ENCODE measurements at regions not wholly inside any gene's neighbourhood (a gene's known extent, or its start where the extent isn't known, plus 50 kb on each side); places are given as distances from the start of the nearest gene placed in this dataset.

DNA sequence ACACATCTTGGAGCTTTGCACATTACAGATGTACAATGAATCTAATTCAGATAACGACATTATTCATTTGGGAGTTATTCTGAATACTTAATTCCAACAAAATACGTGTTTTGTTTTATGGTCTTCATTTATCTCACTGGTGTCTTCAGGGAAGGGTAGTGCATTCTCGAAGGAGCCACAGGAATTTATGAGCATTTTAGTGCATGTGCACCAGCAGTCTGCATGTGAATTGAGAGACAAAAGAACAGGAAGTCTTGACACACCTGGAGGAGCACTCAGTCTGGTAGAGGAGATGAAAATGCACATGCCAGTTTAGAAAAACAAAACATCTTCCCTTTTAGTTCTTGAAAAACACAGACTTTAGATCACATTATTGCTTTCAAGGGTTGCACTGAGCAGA is 228.7 kb downstream of the LRATD1 start:
- in situ Hi-C loops (cut with MboI; ENCODE audit: low sequenced_read_pairs, unreplicated experiment) = no loop called here
- DNase-seq (ENCODE audit: low spot score) = no peak
- TF ChIP-seq, protein P1, sequence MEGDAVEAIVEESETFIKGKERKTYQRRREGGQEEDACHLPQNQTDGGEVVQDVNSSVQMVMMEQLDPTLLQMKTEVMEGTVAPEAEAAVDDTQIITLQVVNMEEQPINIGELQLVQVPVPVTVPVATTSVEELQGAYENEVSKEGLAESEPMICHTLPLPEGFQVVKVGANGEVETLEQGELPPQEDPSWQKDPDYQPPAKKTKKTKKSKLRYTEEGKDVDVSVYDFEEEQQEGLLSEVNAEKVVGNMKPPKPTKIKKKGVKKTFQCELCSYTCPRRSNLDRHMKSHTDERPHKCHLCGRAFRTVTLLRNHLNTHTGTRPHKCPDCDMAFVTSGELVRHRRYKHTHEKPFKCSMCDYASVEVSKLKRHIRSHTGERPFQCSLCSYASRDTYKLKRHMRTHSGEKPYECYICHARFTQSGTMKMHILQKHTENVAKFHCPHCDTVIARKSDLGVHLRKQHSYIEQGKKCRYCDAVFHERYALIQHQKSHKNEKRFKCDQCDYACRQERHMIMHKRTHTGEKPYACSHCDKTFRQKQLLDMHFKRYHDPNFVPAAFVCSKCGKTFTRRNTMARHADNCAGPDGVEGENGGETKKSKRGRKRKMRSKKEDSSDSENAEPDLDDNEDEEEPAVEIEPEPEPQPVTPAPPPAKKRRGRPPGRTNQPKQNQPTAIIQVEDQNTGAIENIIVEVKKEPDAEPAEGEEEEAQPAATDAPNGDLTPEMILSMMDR (IDR thresholded peaks at IDR 0.05; ENCODE audit: borderline replicate concordance, control extremely low read depth, extremely low read depth, insufficient read depth, missing control alignments) = no peak

DNA sequence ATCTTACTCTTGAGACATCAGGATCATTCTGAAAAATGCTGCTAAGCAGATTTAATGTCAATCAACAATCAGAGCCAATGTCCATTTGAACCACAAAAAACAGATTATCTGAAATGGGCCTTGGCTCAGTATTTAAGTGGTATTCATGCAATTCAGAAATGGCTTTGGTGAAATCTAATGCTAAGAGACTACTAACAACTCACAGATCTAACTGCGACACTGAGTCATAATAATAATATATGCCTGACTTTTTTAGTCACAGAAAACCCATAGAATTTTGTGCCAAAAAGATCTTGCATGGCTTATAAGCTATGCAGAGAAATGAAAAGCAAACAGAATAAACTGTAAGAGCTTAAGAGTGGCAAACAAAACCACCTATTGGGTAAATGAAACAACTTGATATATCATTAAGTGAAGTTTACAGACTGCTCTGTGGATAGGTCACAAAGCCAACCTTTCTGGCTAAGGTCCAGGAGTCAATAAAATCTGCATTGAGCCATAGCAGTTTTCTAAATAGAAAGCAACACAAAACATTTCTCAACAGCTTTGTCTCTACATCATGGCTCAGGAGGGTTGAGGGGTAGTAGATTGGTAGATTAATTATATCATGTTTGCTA is 234.3 kb downstream of the LRATD1 start:
- DNase-seq (ENCODE audit: low spot score) = no peak
- TF ChIP-seq, protein P1 (IDR thresholded peaks at IDR 0.05; ENCODE audit: borderline replicate concordance, control extremely low read depth, extremely low read depth, insufficient read depth, missing control alignments) = no peak
- in situ Hi-C loops (cut with MboI; ENCODE audit: low sequenced_read_pairs, unreplicated experiment) = no loop called here

DNA sequence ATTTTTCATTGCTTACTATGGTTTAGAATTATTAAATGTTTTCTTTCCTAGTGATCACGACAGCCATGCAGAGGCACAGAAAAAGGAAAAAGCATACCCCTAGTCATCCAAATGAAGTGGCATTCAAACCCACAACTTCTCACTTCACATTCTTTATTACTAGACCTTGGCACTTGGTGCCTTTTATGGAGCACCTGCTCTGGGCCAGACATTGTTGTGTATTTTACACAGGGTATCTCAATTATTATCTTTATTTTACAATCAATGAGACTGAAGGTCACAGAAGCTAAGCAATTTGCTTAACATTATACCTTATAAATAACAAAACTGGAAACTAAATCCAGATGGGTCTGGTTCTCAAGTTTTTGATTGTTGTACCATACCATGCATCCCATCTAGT is 235.3 kb downstream of the LRATD1 start:
- TF ChIP-seq, protein P1 (IDR thresholded peaks at IDR 0.05; ENCODE audit: borderline replicate concordance, control extremely low read depth, extremely low read depth, insufficient read depth, missing control alignments) = no peak
- in situ Hi-C loops (cut with MboI; ENCODE audit: low sequenced_read_pairs, unreplicated experiment) = no loop called here
- DNase-seq (ENCODE audit: low spot score) = no peak

DNA sequence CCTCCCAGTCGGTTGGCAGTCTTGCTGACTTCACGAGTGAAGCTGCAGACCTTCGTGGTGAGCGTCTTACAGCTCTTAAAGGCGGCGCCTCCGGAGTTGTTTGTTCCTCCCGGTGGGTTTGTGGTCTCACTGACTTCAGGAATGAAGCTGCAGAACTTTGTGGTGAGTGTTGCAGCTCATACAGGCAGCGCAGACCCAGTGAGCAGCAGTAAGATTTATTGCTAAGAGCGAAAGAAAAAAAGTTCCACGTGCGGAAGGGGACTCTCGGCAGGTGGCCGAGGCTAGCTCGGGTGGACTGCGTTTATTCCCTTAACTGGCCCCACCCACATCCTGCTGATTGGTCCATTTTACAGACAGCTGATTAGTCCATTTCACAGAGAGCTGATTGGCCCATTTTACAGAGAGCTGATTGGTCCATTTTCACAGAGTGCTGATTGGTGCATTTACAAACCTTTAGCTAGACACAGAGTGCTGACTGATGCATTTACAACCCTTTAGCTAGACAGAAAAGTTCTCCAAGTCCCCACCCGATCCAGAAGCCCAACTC is 240.3 kb downstream of the LRATD1 start:
- no peak for DNase-seq (ENCODE audit: low spot score)
- in situ Hi-C loops (cut with MboI; ENCODE audit: low sequenced_read_pairs, unreplicated experiment) = no loop called here
- TF ChIP-seq, protein P1 (IDR thresholded peaks at IDR 0.05; ENCODE audit: borderline replicate concordance, control extremely low read depth, extremely low read depth, insufficient read depth, missing control alignments) = no peak

DNA sequence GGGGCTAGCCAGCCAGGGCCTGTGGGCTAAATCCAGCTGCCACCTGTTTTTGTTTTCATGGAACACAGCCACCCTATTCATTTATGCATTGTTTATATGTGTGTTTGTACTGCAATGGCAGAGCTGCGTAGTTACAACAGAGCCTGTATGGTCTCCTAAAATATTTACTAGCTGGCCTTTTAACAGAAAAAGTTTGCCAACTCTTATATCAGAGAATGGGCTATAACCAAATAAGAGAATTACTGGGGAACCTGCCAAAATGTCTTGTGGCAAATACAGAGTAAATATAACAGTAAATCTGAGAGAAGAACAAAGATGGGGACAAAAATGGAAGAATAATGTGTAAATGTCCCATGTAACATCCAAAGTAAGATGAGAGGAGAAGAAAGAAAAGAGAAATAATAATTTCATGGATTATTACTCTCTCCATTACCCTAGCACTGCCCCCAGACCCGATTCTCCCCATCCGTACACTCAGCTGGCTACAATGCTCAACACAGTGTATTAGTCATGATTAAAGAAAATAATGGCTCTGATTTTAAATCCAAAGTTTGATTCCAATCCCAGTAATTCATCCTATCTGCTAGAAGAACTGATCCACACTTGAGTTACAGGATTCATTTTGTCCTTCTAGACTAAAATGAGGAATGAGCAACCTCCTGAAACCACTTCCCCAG is 249.3 kb downstream of the LRATD1 start:
- in situ Hi-C loops (cut with MboI; ENCODE audit: low sequenced_read_pairs, unreplicated experiment) = no loop called here
- TF ChIP-seq, protein P1 (IDR thresholded peaks at IDR 0.05; ENCODE audit: borderline replicate concordance, control extremely low read depth, extremely low read depth, insufficient read depth, missing control alignments) = no peak

DNA sequence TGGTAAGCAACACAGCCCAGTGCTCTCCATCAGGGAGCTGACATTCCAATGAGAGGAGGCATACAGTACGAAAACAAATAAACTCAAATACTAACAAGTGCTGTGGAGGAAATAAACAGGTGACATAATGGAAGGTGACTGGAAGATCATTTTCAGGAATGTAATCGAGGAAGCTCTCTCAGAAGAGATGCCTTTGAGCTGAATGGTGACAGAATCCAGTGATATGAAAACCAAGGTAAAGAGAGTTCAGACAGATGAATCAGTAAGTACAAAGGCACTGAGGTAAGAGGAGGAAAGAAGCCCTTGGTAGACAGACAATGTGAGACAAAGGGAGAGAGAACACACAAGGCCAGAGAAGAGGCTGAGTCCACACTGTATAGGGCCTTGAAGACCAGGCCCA is 252.1 kb downstream of the LRATD1 start:
- no peak for DNase-seq (ENCODE audit: low spot score)
- TF ChIP-seq, protein P1 (IDR thresholded peaks at IDR 0.05; ENCODE audit: borderline replicate concordance, control extremely low read depth, extremely low read depth, insufficient read depth, missing control alignments) = no peak
- in situ Hi-C loops (cut with MboI; ENCODE audit: low sequenced_read_pairs, unreplicated experiment) = no loop called here

More for the DNA sequence above, 249.3 kb downstream of the LRATD1 start:
- DNase-seq (ENCODE audit: low spot score) = no peak
